Keratinocyte (primary cell): ENCODE measurements at regions not wholly inside any gene's neighbourhood (a gene's known extent, or its start where the extent isn't known, plus 50 kb on each side); places are given as distances from the start of the nearest gene placed in this dataset.

Experiments
- DNase-seq: peaks from one replicate; pipeline ENCODE4 v3.0.0-alpha.2; 2011; ENCODE audit warnings: low read depth, missing footprints, low spot score
- FAIRE-seq: peaks from 2 replicates; lab custom pipeline; 2011; peaks lifted over from hg19 to GRCh38; lab: Jason Lieb, UNC
- H2AFZ ChIP-seq: 2 replicates; pipeline ENCODE4 v1.6.0; 2012; ENCODE audit warnings: low read length, control low read depth, inconsistent platforms; ENCODE audit not compliant: control insufficient read depth
- H3K27ac ChIP-seq: 2 replicates; pipeline ENCODE4 v1.5.1; 2011; ENCODE audit warnings: low read length; ENCODE audit not compliant: control insufficient read depth, insufficient read depth
- H3K27me3 ChIP-seq: 3 replicates; pipeline ENCODE4 v1.6.0; 2011; ENCODE audit warnings: low read length; ENCODE audit not compliant: control insufficient read depth, insufficient read depth; ENCODE audit errors: extremely low read depth
- H3K36me3 ChIP-seq, 2 experiments: 2 replicates in 1 of 2; 3 replicates in 1 of 2; pipeline ENCODE4 v1.5.1; 2011; ENCODE audit warnings: low read length in 2 of 2, mild to moderate bottlenecking in 1 of 2; ENCODE audit not compliant: control insufficient read depth in 2 of 2, insufficient read depth in 2 of 2; ENCODE audit errors: extremely low read depth in 1 of 2
- H3K4me1 ChIP-seq: 3 replicates; pipeline ENCODE4 v1.5.1; 2011; ENCODE audit warnings: low read length; ENCODE audit not compliant: control insufficient read depth, insufficient read depth; ENCODE audit errors: extremely low read depth
- H3K4me2 ChIP-seq: 3 replicates; pipeline ENCODE4 v1.6.0; 2011; ENCODE audit warnings: low read depth, low read length; ENCODE audit not compliant: control insufficient read depth, insufficient read depth; ENCODE audit errors: extremely low read depth
- H3K4me3 ChIP-seq, 3 experiments: fragments of 200-600 bp in 1 of 3; sonication (generic) in 1 of 3; 2 replicates in 2 of 3; 3 replicates in 1 of 3; pipeline ENCODE4 v1.5.1; 2011 to 2016; ENCODE audit warnings: low read length in 3 of 3, mild to moderate bottlenecking in 3 of 3, control low read depth in 2 of 3, inconsistent platforms in 1 of 3, low read depth in 1 of 3, mixed read lengths in 1 of 3, mixed run types in 1 of 3, moderate library complexity in 1 of 3; ENCODE audit not compliant: control insufficient read depth in 2 of 3, insufficient read depth in 2 of 3; ENCODE audit errors: extremely low read depth in 1 of 3
- H3K79me2 ChIP-seq: 2 replicates; pipeline ENCODE4 v1.6.0; 2012; ENCODE audit warnings: low read length; ENCODE audit not compliant: control insufficient read depth, insufficient read depth
- H3K9ac ChIP-seq: 3 replicates; pipeline ENCODE4 v1.6.0; 2011; ENCODE audit warnings: low read length; ENCODE audit not compliant: control insufficient read depth, insufficient read depth; ENCODE audit errors: extremely low read depth
- H3K9me1 ChIP-seq: 3 replicates; pipeline ENCODE4 v1.6.0; 2011; ENCODE audit warnings: low read length; ENCODE audit not compliant: control insufficient read depth, insufficient read depth; ENCODE audit errors: extremely low read depth
- H3K9me3 ChIP-seq: 2 replicates; pipeline ENCODE4 v1.5.1; 2012; ENCODE audit warnings: low read depth, low read length; ENCODE audit not compliant: control insufficient read depth
- H4K20me1 ChIP-seq: 3 replicates; pipeline ENCODE4 v1.6.0; 2011; ENCODE audit warnings: low read length; ENCODE audit not compliant: control insufficient read depth, insufficient read depth; ENCODE audit errors: extremely low read depth
- EZH2 ChIP-seq: IDR thresholded peaks from one replicate; pipeline ENCODE4 v1.6.1; 2012; ENCODE audit warnings: inconsistent platforms, mild to moderate bottlenecking, low read length, moderate library complexity
- dilution Hi-C: fragments of 300-500 bp; cut with MboI; formaldehyde crosslinking; loops from one replicate; pipeline ENCODE4 v1.7.0; 2020; ENCODE audit warnings: low sequenced_read_pairs; ENCODE audit not compliant: extremely low pct_ligation_motif_present
- TF ChIP-seq, protein P1 (sequence below), 3 experiments: IDR thresholded peaks in 1 of 3; conservative IDR thresholded peaks in 1 of 3; optimal IDR thresholded peaks in 1 of 3; 2 replicates in 2 of 3; 3 replicates in 1 of 3; pipeline versions ENCODE3 to v1.5.1; 2011; ENCODE audit warnings: low read length in 3 of 3, mild to moderate bottlenecking in 3 of 3, moderate library complexity in 2 of 3, control low read depth in 1 of 3, inconsistent platforms in 1 of 3; ENCODE audit not compliant: insufficient read depth in 2 of 3; ENCODE audit errors: extremely low read depth in 1 of 3

DNA sequence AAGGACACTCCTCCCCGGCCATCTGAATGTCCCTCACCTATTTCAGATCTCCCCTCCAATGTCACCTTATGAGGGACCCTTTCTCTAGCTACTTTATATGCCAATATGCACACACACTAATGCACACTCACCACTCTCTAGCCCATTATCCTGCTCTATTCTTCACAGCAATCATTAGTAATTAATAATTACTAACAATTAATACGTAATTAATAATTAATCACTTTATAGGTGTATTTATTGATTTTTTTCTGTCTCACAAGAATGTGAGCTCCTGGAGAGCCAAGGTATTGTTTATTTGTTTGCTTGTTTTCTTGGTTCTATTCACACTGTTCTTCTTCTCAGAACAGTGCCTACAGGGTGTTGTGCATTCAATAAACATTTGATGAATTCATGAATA lies 385.2 kb upstream of the DUSP10 start:
- no peak overlapping the region for H3K4me3 ChIP-seq
- FAIRE-seq (no peak), DNase-seq (no peak)
- dilution Hi-C loops, result no loop called here
- no peaks in the 10 kb centered on the region for H3K79me2 ChIP-seq
- no peak overlapping the region for H2AFZ ChIP-seq
- H3K9ac ChIP-seq, result no peak overlapping the region
- H3K4me2 ChIP-seq, result no peak overlapping the region
- H3K4me1 ChIP-seq, result no peaks in the 10 kb centered on the region
- H3K36me3 ChIP-seq, result no peaks in the 10 kb centered on the region
- H3K9me3 ChIP-seq, result no peaks in the 10 kb centered on the region
- no peak overlapping the region for H3K27ac ChIP-seq
- H3K9me1 ChIP-seq, result no peaks in the 10 kb centered on the region
- TF ChIP-seq EZH2, result no peak
- TF ChIP-seq, protein P1, sequence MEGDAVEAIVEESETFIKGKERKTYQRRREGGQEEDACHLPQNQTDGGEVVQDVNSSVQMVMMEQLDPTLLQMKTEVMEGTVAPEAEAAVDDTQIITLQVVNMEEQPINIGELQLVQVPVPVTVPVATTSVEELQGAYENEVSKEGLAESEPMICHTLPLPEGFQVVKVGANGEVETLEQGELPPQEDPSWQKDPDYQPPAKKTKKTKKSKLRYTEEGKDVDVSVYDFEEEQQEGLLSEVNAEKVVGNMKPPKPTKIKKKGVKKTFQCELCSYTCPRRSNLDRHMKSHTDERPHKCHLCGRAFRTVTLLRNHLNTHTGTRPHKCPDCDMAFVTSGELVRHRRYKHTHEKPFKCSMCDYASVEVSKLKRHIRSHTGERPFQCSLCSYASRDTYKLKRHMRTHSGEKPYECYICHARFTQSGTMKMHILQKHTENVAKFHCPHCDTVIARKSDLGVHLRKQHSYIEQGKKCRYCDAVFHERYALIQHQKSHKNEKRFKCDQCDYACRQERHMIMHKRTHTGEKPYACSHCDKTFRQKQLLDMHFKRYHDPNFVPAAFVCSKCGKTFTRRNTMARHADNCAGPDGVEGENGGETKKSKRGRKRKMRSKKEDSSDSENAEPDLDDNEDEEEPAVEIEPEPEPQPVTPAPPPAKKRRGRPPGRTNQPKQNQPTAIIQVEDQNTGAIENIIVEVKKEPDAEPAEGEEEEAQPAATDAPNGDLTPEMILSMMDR (optimal IDR thresholded peaks at IDR 0.05 in 1 of 3, IDR thresholded peaks at IDR 0.05 in 1 of 3, conservative IDR thresholded peaks at IDR 0.05 in 1 of 3; ENCODE audit: extremely low read depth in 1 of 3, insufficient read depth in 2 of 3, low read length in 3 of 3), result no peak
- H4K20me1 ChIP-seq, result no peaks in the 10 kb centered on the region
- no peaks in the 10 kb centered on the region for H3K27me3 ChIP-seq

DNA sequence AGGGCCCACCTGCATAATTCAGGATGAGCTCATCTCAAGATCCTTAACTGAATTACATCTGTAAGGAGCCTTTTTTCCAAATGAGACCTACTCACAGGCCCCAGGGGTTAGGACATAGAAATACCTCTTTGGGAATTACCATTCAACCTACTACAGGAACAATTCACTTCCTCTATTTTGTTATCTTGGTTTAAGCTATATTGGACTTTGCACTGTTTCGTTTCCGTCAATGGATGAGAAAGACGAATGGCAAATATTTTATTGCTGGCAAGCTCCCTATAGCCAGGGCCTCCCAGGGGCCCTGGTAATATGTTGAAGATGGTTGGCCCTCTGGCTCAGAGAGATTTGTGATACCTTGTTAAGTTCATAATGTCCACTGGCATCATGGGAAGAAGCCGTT lies 384.2 kb upstream of the DUSP10 start:
- H3K79me2 ChIP-seq, result no peaks in the 10 kb centered on the region
- no peaks in the 10 kb centered on the region for H3K27me3 ChIP-seq
- no peaks in the 10 kb centered on the region for H3K36me3 ChIP-seq
- no peaks in the 10 kb centered on the region for H3K9me3 ChIP-seq
- DNase-seq (no peak), FAIRE-seq (no peak)
- no peak overlapping the region for H2AFZ ChIP-seq
- no peaks in the 10 kb centered on the region for H3K4me1 ChIP-seq
- H3K4me3 ChIP-seq, result no peak overlapping the region
- no peak for TF ChIP-seq EZH2
- TF ChIP-seq, protein P1 (optimal IDR thresholded peaks at IDR 0.05 in 1 of 3, IDR thresholded peaks at IDR 0.05 in 1 of 3, conservative IDR thresholded peaks at IDR 0.05 in 1 of 3; ENCODE audit: extremely low read depth in 1 of 3, insufficient read depth in 2 of 3, low read length in 3 of 3), result no peak
- H3K27ac ChIP-seq, result no peak overlapping the region
- H3K4me2 ChIP-seq, result no peak overlapping the region
- no peak overlapping the region for H3K9ac ChIP-seq
- H4K20me1 ChIP-seq, result no peaks in the 10 kb centered on the region
- dilution Hi-C loops, result no loop called here
- no peaks in the 10 kb centered on the region for H3K9me1 ChIP-seq
